HG03095 (cell line): ENCODE measurements at regions not wholly inside any gene's neighbourhood (a gene's known extent, or its start where the extent isn't known, plus 50 kb on each side); places are given as distances from the start of the nearest gene placed in this dataset.

Experiments used
- ATAC-seq: cut with Tn5 transposase; IDR thresholded peaks from one replicate; pipeline ENCODE4 v1.9.1; 2021; ENCODE audit warnings: moderate library complexity; ENCODE audit not compliant: unreplicated experiment

- ATAC-seq: no peak
Measured at GRCh38 chr2:19238440-19239060, 119.9 kb downstream of the OSR1 start.

- ATAC-seq: no peak
Measured at GRCh38 chr2:19235308-19235707, 123.1 kb downstream of the OSR1 start.

GRCh38 chr2:19232312-19232711, 126.1 kb downstream of the OSR1 start:
- no peak for ATAC-seq

- ATAC-seq: no peak
Measured at GRCh38 chr2:19231625-19232024, 126.8 kb downstream of the OSR1 start.

GRCh38 chr2:19230626-19231025, 127.8 kb downstream of the OSR1 start:
- ATAC-seq: no peak

- no peak for ATAC-seq
Measured at GRCh38 chr2:19228715-19229114, 129.7 kb downstream of the OSR1 start.

GRCh38 chr2:19228181-19228593, 130.2 kb downstream of the OSR1 start:
- ATAC-seq: no peak

GRCh38 chr2:19226871-19227270, 131.6 kb downstream of the OSR1 start:
- no peak for ATAC-seq

- ATAC-seq: no peak
Measured at GRCh38 chr2:19226386-19226785, 132.0 kb downstream of the OSR1 start.

GRCh38 chr2:19225931-19226330, 132.5 kb downstream of the OSR1 start:
- ATAC-seq: no peak

- no peak for ATAC-seq
Measured at GRCh38 chr2:19225126-19225525, 133.3 kb downstream of the OSR1 start.

GRCh38 chr2:19224486-19224885, 133.9 kb downstream of the OSR1 start:
- no peak for ATAC-seq

GRCh38 chr2:19224011-19224410, 134.4 kb downstream of the OSR1 start:
- ATAC-seq: no peak

- no peak for ATAC-seq
Measured at GRCh38 chr2:19219060-19219459, 139.4 kb downstream of the OSR1 start.

GRCh38 chr2:19218166-19218565, 140.3 kb downstream of the OSR1 start:
- ATAC-seq: no peak

- no peak for ATAC-seq
Measured at GRCh38 chr2:19216676-19217602, 141.5 kb downstream of the OSR1 start.

GRCh38 chr2:19216238-19216637, 142.2 kb downstream of the OSR1 start:
- ATAC-seq: no peak

GRCh38 chr2:19214682-19215391, 143.6 kb downstream of the OSR1 start:
- no peak for ATAC-seq

- no peak for ATAC-seq
Measured at GRCh38 chr2:19209575-19210341, 148.7 kb downstream of the OSR1 start.

GRCh38 chr2:19208479-19209199, 149.8 kb downstream of the OSR1 start:
- ATAC-seq: no peak
